ENCODE measurements at regions not wholly inside any gene's neighbourhood (a gene's known extent, or its start where the extent isn't known, plus 50 kb on each side); places are given as distances from the start of the nearest gene placed in this dataset.

DNA sequence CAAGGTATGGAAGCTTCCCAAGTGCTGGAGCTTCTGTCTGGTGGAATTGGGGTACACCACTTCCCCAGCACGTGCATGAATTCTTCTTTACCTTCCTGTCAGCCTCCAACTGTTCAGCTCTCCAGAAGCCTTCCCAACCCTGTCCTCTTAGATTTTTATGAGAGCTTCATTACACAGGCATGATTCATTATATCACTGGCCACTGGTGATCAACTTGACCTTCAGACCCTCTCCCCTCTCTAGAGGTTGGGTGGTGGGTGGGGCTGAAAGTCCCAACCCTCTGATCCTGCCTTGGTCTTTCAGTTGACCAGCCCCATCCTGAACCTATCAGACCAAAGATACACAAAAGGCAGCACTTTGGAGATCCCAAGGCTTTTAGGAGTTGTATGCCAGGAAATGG, 795.7 kb upstream of the SOX9 start:
- no peak for DNase-seq

DNA sequence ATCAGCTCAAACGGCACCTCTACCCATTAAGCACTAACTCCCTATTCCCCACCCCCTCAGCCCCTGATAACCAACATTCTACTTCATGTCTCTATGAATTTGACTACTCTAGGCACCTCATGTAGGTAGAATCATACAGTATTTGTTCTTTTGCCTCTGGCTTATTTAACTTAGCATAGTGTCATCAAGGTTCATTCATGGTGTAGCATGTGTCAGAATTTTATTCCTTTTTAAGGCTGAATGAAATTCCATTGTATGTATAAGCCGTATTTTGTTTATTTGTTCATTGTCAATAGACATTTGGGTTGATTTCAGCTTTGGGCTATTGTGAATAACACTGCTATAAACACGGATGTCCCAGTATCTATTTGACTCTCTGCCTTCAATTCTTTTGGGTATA, 794.9 kb upstream of the SOX9 start:
- DNase-seq, result no peak

DNA sequence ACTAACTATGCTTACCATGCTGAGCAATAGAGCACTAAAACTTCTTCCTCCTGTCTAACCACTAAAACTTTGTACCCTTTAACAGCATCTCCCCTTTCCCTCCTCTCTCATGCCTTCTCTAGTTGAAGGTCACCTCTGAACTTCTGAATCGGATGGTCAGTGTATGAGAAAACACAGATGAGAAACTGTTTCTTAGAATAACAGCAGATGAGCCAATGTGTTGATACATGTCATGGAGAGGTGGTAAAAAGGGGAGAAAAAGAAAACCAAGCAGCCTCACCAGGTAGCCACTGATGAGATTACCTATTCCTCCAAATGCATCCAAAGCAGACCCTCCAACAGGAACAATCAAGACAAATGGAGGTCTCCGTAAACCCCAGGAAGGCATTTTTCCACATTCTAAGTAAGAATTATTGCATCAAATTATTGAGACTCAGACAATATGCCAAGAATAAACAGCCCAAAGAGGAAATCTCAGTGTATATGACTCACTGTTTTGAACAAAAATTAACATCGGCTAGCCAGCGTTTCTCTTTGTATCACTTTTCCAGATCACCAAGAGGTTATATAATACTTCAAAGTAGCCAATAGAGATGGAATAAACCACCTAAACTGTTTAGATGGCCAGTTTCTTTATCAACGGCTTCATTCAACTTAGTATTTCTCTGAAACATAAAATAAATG, 793.3 kb upstream of the SOX9 start:
- DNase-seq, result no peak

DNA sequence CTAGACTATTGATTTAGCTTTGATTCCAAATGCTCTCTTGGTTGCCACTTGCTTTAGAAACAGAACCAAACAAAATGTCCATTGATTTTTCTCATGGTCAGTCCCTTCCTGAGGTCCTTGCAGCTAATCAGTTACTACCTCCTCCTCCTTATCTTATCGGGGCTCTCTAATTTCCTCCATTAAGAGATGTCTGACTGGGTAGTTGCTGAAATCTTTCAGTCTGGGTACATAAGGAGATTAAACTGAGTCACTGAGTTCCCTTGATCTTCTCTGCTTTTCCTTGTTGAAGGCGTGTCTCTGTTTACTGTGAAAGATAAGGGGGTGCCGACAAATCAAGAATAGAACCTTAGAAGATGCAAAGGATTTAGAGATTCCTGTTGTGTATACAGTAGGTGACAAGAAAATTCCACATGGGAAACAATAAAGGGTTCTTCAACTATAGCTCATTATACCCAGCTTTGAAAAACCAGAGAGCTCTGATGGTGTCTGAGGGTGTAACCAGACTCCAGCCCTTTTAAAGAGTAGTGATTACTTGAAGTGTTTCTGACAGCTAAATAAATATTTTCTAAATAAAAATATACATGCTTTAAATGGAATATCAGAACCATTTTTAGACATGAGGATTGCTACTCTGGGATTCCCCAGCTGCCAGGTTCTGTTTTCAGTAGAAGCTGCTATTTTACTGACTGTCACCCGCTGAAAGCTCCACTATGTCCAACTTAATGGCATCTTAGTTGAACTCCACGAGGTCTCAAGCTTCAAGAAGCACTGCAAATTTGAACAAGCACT, 791.3 kb upstream of the SOX9 start:
- no peak for DNase-seq

DNA sequence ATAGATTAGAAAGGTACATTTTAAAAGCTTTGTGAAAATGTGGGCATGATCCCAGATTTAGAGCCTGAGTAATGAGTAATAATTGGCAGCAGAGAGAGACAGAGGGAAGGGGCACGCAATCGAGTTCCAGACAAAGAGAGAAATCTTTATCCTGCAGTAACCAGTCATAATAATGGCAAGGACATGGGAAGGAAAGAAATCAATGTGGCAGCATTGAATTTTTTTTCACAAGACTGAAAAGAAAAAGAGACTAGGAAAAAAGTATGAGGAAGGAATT, 790.8 kb upstream of the SOX9 start:
- DNase-seq, result no peak

DNA sequence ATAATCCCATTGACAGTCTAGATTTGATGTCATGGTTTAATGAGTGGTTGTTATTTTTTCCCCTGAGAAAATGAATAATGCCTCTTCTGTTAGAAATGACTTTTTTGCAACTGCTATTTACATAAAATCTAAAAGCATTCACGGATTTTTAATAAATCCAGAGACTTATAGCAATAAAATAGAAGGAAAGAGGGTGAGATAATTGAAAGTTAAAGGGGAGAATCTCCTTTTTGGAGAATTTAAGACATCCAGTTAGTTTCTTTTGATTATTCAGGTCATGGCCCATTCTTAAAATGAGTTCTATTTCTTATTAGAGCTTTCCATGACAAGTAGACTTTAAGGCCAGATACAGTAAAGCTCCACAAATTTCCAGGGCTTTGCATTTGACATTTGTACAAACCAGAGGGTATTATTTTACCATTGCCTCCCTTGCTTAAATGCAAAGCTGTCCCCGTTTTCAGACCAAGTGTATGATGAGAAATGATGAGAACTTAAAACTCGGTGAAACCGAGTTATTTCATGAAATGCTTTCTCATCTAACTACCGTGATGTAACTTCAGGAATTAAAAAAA, 789.0 kb upstream of the SOX9 start:
- DNase-seq, result no peak

DNA sequence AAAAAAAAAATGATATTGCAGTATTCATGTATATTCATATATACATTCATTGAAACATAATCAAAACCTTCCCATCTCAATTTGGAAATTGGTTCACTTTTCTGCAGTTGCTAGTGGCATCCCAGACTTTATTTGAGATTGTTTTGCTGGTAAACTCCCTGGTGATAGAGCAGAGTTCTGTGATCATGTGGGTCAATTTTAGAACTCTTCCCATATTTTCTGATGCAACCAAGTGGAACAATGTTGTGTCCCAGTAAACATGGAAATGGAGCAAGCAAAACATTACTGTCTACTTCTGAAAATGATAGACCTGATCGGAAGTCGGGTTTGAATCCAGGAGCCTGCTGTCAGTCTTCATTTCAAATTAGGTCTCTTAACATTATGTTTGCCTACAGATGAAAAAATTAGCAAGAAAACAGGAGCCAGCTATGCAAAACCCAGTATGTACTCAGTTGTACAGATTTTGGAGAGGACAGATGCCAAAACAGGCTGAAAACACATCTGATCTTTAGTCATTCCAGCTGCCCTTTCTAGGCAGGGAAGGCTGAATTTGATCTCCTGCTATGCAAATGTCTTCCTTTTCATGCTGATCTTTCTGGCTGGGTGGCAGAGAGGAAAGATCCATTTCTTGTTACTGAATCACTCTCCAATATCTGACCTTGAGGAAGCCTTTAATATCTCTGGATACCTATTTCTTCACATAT, 786.6 kb upstream of the SOX9 start:
- DNase-seq, result no peak

DNA sequence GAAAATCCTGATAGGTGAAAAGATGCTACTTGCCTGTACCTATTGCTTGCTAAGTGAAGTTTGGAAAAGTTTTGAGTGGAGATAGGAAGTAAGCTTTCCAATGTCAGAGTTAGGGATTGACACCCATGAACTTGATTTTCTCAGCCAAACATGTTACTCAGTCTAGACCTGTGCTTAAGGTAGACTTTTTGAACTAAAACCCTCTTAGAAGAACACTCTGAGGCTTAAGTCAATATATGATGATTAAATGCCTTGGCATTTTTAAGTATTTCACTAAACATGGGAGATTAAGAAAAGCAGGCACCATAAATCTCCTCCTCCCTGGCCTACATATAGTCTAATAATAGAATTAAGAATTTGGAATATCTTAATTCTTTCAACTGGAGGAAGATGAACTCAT, 785.6 kb upstream of the SOX9 start:
- no peak for DNase-seq

DNA sequence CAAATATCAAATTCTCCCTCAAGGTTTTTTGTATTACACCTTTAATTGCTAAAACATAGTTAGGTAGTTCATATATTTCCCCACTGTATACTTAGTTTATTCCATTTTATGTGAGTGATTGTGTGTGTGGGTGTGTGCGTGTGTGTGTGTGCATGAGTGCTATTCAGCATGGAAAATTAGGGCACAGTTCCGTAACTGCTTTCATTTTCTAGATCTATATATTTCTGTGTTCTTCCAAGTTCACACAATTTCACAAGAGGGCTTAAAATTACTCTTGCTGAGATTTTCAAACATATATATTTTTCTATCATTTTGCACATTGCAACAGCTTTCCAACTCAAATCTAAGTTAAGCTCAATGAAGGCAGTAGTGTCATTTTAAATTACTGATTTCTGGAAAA, 782.9 kb upstream of the SOX9 start:
- DNase-seq, result no peak

DNA sequence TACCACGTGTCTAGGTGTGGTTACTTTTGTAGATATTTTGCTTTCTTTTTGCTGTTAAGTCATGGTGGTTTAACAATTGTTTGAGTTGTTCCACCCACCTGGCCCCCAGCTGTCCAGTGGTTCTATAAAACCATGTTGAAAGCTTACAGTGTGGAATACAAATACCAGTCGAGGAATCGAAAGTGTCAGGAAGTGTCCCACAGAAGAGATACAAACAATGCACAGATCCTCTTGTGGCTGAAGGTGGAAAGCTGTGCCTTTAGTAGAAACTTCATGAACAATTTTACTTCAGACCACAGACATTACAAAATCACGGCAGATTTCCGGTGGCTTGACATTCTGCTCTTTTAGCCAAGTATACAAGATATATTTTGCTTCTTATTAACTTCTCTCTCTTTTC, 782.4 kb upstream of the SOX9 start:
- no peak for DNase-seq

DNA sequence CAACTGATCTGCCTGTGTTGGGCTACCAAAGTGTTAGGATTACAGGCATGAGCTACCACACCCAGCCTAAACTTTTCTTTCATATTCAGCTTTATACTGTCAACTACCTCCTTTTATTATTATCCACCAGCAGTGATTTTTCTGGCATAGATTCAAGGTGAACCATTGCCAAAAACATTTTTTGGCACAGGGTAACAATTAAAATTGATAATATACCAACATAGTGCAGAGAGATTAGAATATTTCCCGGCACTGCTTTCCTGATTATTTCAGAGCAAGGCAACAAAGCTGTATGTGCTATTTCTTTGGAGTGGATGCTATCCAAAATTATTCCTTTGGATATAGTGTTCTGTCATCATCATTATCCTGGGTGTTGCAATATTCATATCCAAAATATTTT, 781.6 kb upstream of the SOX9 start:
- DNase-seq, result no peak

DNA sequence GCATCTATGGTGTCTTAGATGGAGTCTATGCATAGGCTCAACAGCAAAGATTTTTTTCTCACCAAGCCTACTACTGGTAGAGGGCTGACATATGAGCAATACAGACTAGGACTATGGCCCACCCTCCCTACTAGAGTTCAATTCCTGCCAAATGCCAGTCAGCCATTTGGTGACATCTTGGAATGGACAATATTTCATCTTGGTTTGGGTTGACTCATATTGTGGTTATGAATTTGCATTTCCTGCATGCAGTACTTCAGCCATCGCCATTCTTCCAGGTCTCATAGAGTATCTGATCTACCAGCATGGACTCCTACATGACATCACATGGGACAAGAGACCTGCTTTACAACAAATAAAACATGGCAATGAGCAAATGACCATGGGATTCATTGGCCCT, 778.1 kb upstream of the SOX9 start:
- no peak for DNase-seq

DNA sequence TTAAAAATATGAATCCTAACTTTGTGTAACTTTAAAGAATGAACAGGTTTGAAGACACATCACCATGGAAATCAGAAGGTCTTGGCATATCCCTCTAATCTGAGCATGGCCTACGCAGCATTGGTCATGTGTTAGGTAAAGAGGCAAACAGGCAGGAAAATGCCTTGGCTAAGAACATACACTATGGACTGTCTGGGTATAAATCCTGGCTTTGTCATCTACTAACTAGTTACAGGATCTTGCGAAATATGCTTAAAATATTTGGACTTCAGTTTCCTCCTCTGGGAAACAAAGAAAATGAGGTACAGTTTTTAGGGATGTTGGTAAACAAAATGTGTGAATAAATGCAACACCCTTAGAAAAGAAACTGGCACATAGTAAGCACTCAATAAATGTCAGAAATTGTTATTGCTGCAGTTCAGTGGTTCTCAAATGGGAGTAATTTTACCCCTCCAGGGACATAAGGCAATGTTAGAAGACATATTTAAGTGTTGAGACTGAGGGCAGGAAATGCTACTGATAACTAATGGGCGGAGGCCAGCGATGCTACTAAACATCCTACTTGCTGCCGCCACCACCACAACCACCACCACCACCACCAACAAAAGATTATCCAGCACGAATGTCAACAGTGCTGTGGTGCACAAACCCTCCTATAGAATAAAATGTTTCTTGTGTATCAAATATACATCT, 770.8 kb upstream of the SOX9 start:
- DNase-seq, result no peak

DNA sequence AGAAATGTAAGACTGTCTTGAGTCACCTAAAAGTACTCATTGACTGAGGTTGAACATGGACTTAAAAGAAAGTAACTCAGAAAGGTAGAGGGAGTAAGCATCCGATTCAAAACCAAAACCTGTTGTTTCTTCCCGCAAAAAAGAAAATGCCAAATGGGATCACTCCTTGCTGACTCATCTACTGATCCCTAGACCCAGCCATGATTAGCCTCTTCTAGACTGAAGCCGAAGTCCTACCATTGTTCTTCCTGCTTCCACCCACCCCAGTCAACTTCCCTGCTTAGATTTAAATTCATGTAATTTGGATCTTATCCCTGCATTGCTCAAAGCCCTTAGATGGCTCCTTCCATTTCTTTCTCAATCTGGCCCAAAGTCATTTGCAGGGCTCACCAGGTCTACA, 760.5 kb upstream of the SOX9 start:
- no peak for DNase-seq

DNA sequence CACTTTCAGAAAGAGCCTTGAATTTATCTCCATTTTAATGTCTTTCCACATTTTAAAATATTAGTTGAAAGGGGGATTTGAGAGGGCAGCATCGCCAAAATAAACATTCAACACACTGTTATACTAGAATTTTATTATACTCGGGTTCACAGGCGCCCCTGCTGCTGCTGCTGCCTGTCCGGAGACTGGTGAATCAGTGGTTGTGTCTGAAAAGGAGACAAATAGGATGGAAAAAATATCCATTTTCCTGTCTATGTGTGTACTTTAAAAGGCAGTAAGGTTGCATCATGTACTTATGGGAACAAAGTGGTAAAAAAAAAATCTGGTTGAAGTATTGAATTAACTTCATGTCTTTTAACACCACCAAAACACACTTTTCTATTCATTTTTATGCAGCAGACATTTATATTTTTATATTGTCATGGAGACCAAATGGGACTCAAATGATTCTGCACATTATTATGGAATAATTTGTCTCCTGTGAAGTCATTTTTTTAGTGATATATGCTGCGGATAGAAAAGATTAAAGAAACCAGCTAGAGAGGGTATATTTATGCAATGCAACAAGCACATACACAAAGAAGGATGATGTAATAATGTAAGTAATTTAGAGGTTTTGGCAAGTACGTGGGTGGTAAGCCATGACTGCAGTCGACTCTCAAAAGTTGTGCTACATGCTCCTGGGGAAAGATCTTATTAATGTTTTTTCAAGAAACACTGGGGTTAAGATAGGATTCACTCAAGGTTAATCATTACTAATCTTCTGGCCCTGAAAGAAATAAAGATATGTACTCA, 759.0 kb upstream of the SOX9 start:
- DNase-seq, result no peak

DNA sequence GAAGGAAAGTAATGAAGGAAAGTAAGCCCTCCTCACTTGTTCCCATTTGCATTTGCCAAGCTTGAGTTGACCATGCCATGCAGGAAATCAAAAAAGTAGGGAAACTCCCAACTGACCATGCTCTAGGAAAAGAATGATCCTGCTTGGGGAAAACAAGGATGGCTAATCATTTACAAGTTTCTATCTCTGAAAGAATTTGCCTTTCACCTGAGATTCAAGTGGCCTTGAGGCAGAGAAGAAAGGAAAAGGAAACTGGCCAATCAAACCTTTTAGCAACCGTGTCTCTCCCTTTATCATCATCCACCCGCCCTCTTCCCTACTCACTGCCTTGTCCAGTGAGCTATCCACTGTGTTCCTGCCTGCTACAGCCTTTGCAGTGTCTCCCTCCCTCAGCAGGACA, 757.2 kb upstream of the SOX9 start:
- no peak for DNase-seq

DNA sequence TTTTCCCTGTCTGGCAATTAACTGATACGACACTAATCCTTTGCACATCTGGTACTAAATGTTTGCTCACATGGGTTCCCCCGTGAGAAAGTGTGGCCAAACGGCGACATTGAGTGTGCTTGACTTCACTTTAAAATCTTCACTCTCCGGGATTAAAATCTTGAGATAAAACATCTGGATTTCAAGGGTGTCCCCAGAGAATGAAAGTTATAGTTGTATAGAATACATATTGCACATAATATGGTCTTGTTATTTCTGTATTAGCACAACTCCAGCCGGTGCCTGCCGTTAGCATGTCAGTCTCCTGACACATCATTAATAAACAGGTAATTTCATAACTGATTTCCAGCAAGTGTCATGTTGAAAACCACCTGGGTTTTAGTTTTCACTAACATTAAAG, 749.0 kb upstream of the SOX9 start:
- no peak for DNase-seq

DNA sequence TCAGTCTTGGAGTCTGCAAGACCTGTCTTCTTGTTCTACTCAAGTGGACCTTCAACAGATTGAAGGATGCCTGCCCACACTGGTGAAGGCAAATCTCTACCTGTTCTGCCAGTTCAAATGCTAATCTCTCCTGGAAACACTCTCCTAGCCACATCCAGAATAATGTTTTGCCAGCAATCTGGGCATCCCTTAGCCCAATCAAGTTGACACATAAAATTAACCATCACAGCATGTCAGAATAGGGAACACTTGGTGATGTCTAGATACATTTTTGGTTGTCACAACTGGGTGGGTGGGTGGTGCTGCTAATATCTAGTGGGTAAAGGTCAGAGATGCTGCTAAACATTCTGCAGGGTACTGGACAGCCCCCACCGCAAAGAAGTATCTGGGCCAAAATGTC, 744.9 kb upstream of the SOX9 start:
- no peak for DNase-seq

DNA sequence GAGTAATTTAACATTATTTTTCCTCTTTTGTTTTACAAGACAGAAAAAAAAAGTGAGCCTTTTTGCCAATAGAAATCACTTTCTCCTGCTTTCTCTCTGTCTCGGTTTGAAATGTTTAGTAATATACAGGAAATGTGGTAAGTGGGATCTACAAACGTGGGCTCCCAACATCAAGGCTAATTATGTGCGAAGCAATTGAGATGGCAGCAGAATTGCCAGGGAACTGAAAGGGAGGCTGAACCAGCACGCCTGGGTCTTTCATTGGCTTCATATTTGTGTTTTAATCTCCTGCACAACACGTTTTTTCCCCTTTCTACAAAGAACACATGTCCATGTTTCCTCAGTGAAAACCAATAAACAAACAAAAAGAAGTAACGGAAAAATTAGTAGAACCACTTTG, 743.9 kb upstream of the SOX9 start:
- DNase-seq, result no peak

DNA sequence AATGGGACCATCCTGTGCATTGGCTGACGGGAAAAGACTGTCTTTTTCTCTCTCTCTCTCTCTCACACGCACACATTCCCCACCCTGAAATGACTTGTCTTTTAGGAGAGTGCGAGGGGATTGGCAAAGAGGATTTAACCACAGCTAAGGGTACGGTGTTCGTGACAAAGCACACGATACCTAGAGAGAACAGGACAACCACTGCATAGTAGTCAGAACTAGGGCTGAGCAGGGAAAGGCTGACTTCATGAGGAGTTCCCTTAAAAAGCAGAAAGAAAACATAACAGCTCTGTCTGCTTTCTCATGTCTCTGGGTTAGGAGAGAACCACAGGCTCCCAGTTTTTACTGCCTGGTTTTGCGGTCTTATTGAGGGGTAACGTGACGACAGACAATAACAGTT, 742.8 kb upstream of the SOX9 start:
- DNase-seq, result no peak

DNA sequence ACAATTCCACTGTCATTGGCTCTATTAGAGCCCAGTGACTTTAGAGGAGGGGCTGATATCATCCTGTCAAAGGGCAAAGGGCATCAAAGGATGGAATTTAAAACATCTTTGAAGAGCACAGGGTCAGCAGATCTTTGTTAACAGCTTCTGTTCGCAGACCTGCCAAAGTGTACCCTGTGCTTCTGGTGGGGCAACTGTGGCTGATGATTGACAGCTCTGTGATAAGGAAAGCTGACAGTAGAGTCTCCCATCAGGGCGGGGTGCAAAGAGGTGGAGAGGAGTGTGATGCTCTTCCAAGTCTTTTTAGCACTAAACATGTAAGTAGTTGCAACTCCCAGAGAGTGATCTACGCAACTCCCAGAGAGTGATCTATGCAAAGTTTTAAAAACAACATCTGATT, 742.1 kb upstream of the SOX9 start:
- no peak for DNase-seq

DNA sequence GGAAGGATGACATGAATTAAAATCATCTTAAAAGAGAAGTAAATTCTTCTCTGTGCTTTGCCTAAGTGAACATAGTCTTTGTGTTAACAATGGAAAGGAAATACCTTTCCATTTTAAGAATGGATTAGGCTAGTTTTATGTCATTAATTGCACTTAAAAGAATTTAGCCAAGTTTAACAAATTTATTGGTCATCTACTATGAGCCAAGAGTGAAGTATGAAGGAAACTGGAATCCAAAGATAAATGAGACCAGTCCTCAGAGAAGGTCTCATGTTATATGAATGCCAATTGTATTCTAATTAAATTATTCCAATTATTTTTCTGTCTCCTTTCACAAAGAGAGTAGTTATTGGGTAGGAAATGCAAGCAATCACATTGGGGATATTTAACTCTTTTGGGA, 741.3 kb upstream of the SOX9 start:
- DNase-seq, result no peak

DNA sequence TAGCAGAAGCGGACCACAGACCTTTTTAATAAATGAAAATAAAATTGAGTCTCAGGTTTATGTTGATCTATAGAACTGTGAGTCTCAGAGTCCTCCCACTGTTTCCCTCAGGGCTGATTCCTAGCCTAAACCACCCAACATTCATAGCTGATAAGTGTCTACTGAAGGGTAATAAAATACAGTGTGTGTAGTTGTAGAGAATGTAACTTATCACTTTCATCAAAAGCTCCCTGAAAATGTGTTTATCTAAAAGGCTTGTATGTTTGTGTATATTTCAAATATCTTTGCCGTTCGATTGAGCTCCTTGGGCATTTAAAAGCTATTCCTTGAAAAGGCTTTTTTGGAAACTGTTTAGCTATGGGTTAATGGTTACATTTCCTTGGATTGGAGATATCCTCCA, 740.3 kb upstream of the SOX9 start:
- no peak for DNase-seq

All from SIG-M5 (cell line).